Naive thymus-derived CD8-positive, alpha-beta T cell (primary cell): ENCODE measurements at regions not wholly inside any gene's neighbourhood (a gene's known extent, or its start where the extent isn't known, plus 50 kb on each side); places are given as distances from the start of the nearest gene placed in this dataset.
A peak's percentile ranks its signal among the peaks of the same experiment; 100 is the strongest.

Experiments
- ATAC-seq, 2 donors: fragments of 150-1000 bp; cut with Tn5 transposase in 1 of 2; sonication (Bioruptor Pico), chemical (Tn5 transposase) in 1 of 2; 1 replicate in 1 of 2; 2 replicates in 1 of 2; pipeline ENCODE4 v1.10.0; 2021; ENCODE audit warnings: mild to moderate bottlenecking in 2 of 2, moderate library complexity in 2 of 2
- POLR2A ChIA-PET: fragments of 350-600 bp; sonication (Branson Sonifier 250); formaldehyde crosslinking; loops from one replicate; lab custom pipeline; 2021; ENCODE audit warnings: antibody characterized with exemption; lab: Charles Lee
- DNase-seq, 10 donors: peaks; one replicate each; pipeline versions ENCODE4 v3.0.0 to v3.0.0-alpha.2; 2020 to 2022
- H3K27ac Mint-ChIP-seq, 10 donors: one replicate each; pipeline ENCODE4 v1.8.0; 2020 to 2022; ENCODE audit warnings: mild to moderate bottlenecking in 10 of 10, mixed read lengths in 10 of 10, moderate library complexity in 4 of 10, inconsistent platforms in 1 of 10
- H3K27me3 Mint-ChIP-seq, 5 donors: one replicate each; pipeline ENCODE4 v1.8.0; 2021 to 2022; ENCODE audit warnings: mixed read lengths in 5 of 5
- H3K36me3 Mint-ChIP-seq, 3 donors: one replicate each; pipeline ENCODE4 v1.8.0; 2020 to 2022; ENCODE audit warnings: mixed read lengths in 3 of 3, mild to moderate bottlenecking in 2 of 3, inconsistent platforms in 1 of 3
- H3K4me1 Mint-ChIP-seq, 4 donors: one replicate each; pipeline ENCODE4 v1.8.0; 2021 to 2022; ENCODE audit warnings: mixed read lengths in 4 of 4
- H3K4me3 Mint-ChIP-seq, 10 donors: one replicate each; pipeline ENCODE4 v1.8.0; 2020 to 2022; ENCODE audit warnings: mild to moderate bottlenecking in 10 of 10, mixed read lengths in 10 of 10, moderate library complexity in 6 of 10, inconsistent platforms in 1 of 10
- H3K9me3 Mint-ChIP-seq, 9 donors: one replicate each; pipeline ENCODE4 v1.8.0; 2020 to 2022; ENCODE audit warnings: mixed read lengths in 9 of 9, mild to moderate bottlenecking in 3 of 9, inconsistent platforms in 1 of 9, moderate library complexity in 1 of 9

GRCh38 chr20:43843965-43844660 is 70.5 kb upstream of the TOX2 start:
- POLR2A ChIA-PET, result no interaction called here
- no peak for ATAC-seq
- Mint-ChIP-seq H3K4me1 (peaks cover 1 to 31% (median 20%) of the 10 kb centered on the region in 4 donors), H3K27me3 (peaks cover 0 to 1% (median 0%) of the 10 kb centered on the region in 5 donors), H3K36me3 (no peaks in the 10 kb centered on the region), H3K9me3 (no peaks in the 10 kb centered on the region), H3K27ac (peak overlapping the region in 1 of 10 donors; percentile 6), H3K4me3 (no peak overlapping the region)
- no peak for DNase-seq

GRCh38 chr20:43843096-43843964 is 71.3 kb upstream of the TOX2 start:
- H3K27me3 Mint-ChIP-seq, result peaks cover 0 to 1% (median 0%) of the 10 kb centered on the region in 5 donors
- peaks cover 5 to 39% (median 26%) of the 10 kb centered on the region in 4 donors for H3K4me1 Mint-ChIP-seq
- peak overlapping the region in 2 of 10 donors; percentile 12 to 43 for H3K27ac Mint-ChIP-seq
- no peak for DNase-seq
- no peak for ATAC-seq
- no peaks in the 10 kb centered on the region for H3K36me3 Mint-ChIP-seq
- POLR2A ChIA-PET, result no interaction called here
- no peak overlapping the region for H3K4me3 Mint-ChIP-seq
- H3K9me3 Mint-ChIP-seq, result no peaks in the 10 kb centered on the region

- no peak for ATAC-seq
- POLR2A ChIA-PET, result no interaction called here
- Mint-ChIP-seq H3K4me1 (peaks cover 10 to 44% (median 36%) of the 10 kb centered on the region in 4 donors), H3K27ac (peak overlapping the region in 1 of 10 donors; percentile 37), H3K9me3 (no peaks in the 10 kb centered on the region), H3K36me3 (no peaks in the 10 kb centered on the region), H3K4me3 (no peak overlapping the region), H3K27me3 (peaks cover 0 to 4% (median 0%) of the 10 kb centered on the region in 5 donors)
- no peak for DNase-seq
Measured at GRCh38 chr20:43842126-43843020, 72.3 kb upstream of the TOX2 start.

- peak in 8 of 10 donors; percentile 6 to 68 (median 36) for DNase-seq
- Mint-ChIP-seq H3K4me3 (no peak overlapping the region), H3K27me3 (peaks cover 0 to 5% (median 3%) of the 10 kb centered on the region in 5 donors), H3K36me3 (no peaks in the 10 kb centered on the region), H3K9me3 (no peaks in the 10 kb centered on the region), H3K4me1 (peaks cover 11 to 41% (median 37%) of the 10 kb centered on the region in 4 donors), H3K27ac (peak overlapping the region in 1 of 10 donors; percentile 72)
- peak; percentile 60 to 75 for ATAC-seq
- POLR2A ChIA-PET, result no interaction called here
Measured at GRCh38 chr20:43840382-43841070, 74.1 kb upstream of the TOX2 start.

GRCh38 chr20:43839793-43840199 is 74.9 kb upstream of the TOX2 start:
- H3K27me3 Mint-ChIP-seq, result peaks cover 0 to 5% (median 3%) of the 10 kb centered on the region in 5 donors
- ATAC-seq (no peak), DNase-seq (no peak)
- H3K9me3 Mint-ChIP-seq, result no peaks in the 10 kb centered on the region
- peaks cover 11 to 34% (median 33%) of the 10 kb centered on the region in 4 donors for H3K4me1 Mint-ChIP-seq
- H3K27ac Mint-ChIP-seq, result no peak overlapping the region
- H3K36me3 Mint-ChIP-seq, result no peaks in the 10 kb centered on the region
- POLR2A ChIA-PET, result no interaction called here
- no peak overlapping the region for H3K4me3 Mint-ChIP-seq

GRCh38 chr20:43838703-43839060 is 76.0 kb upstream of the TOX2 start:
- DNase-seq (no peak), ATAC-seq (peak in 1 of 2 donors; percentile 57)
- H3K36me3 Mint-ChIP-seq, result no peaks in the 10 kb centered on the region
- H3K27ac Mint-ChIP-seq, result peak overlapping the region in 4 of 10 donors; percentile 41 to 89 (median 73)
- peak overlapping the region in 3 of 10 donors; percentile 27 to 43 (median 36) for H3K4me3 Mint-ChIP-seq
- H3K9me3 Mint-ChIP-seq, result no peaks in the 10 kb centered on the region
- peaks cover 0 to 5% (median 4%) of the 10 kb centered on the region in 5 donors for H3K27me3 Mint-ChIP-seq
- H3K4me1 Mint-ChIP-seq, result peaks cover 11 to 34% (median 31%) of the 10 kb centered on the region in 4 donors
- POLR2A ChIA-PET, result no interaction called here

- H3K27ac Mint-ChIP-seq, result peak overlapping the region in 6 of 10 donors; percentile 36 to 89 (median 72)
- POLR2A ChIA-PET, result no interaction called here
Measured at GRCh38 chr20:43837856-43838702, 76.6 kb upstream of the TOX2 start.

GRCh38 chr20:43836790-43837189 is 77.9 kb upstream of the TOX2 start:
- DNase-seq (no peak), ATAC-seq (no peak)
- no peaks in the 10 kb centered on the region for H3K9me3 Mint-ChIP-seq
- H3K27ac Mint-ChIP-seq, result no peak overlapping the region
- POLR2A ChIA-PET, result no interaction called here
- H3K36me3 Mint-ChIP-seq, result no peaks in the 10 kb centered on the region
- H3K4me3 Mint-ChIP-seq, result no peak overlapping the region
- peaks cover 0 to 10% (median 8%) of the 10 kb centered on the region in 5 donors for H3K27me3 Mint-ChIP-seq
- peaks cover 11 to 34% (median 31%) of the 10 kb centered on the region in 4 donors for H3K4me1 Mint-ChIP-seq

More at GRCh38 chr20:43837856-43838702, 76.6 kb upstream of the TOX2 start:
- DNase-seq (no peak), ATAC-seq (no peak)
- H3K36me3 Mint-ChIP-seq, result no peaks in the 10 kb centered on the region
- H3K27me3 Mint-ChIP-seq, result peaks cover 0 to 5% (median 4%) of the 10 kb centered on the region in 5 donors
- H3K9me3 Mint-ChIP-seq, result no peaks in the 10 kb centered on the region
- H3K4me1 Mint-ChIP-seq, result peaks cover 11 to 34% (median 31%) of the 10 kb centered on the region in 4 donors
- H3K4me3 Mint-ChIP-seq, result peak overlapping the region in 4 of 10 donors; percentile 1 to 44 (median 34)

GRCh38 chr20:43835944-43836508 is 78.6 kb upstream of the TOX2 start:
- Mint-ChIP-seq H3K27ac (no peak overlapping the region), H3K36me3 (peaks cover 0 to 1% (median 0%) of the 10 kb centered on the region in 3 donors), H3K4me3 (no peak overlapping the region), H3K27me3 (peaks cover 0 to 10% (median 8%) of the 10 kb centered on the region in 5 donors), H3K4me1 (peaks cover 11 to 34% (median 31%) of the 10 kb centered on the region in 4 donors), H3K9me3 (no peaks in the 10 kb centered on the region)
- POLR2A ChIA-PET, result interaction anchor here (0.7 kb wide), 1 partner anchor 397 kb away, joined by 3 read pairs; no protein-coding TSS in a partner anchor
- no peak for DNase-seq
- ATAC-seq, result no peak

GRCh38 chr20:43833511-43834395 is 80.9 kb upstream of the TOX2 start:
- DNase-seq (no peak), ATAC-seq (no peak)
- peaks cover 9 to 17% (median 13%) of the 10 kb centered on the region in 4 donors for H3K4me1 Mint-ChIP-seq
- POLR2A ChIA-PET, result no interaction called here
- no peak overlapping the region for H3K27ac Mint-ChIP-seq
- H3K9me3 Mint-ChIP-seq, result no peaks in the 10 kb centered on the region
- H3K27me3 Mint-ChIP-seq, result peaks cover 11 to 23% (median 19%) of the 10 kb centered on the region in 5 donors
- peaks cover 0 to 4% (median 3%) of the 10 kb centered on the region in 3 donors for H3K36me3 Mint-ChIP-seq
- no peak overlapping the region for H3K4me3 Mint-ChIP-seq
